Amniotic epithelial cell (primary cell): ENCODE measurements at regions not wholly inside any gene's neighbourhood (a gene's known extent, or its start where the extent isn't known, plus 50 kb on each side); places are given as distances from the start of the nearest gene placed in this dataset.

Experiments
- DNase-seq: peaks from one replicate; pipeline ENCODE4 v3.0.0-alpha.2; 2010; ENCODE audit warnings: low read depth

DNA sequence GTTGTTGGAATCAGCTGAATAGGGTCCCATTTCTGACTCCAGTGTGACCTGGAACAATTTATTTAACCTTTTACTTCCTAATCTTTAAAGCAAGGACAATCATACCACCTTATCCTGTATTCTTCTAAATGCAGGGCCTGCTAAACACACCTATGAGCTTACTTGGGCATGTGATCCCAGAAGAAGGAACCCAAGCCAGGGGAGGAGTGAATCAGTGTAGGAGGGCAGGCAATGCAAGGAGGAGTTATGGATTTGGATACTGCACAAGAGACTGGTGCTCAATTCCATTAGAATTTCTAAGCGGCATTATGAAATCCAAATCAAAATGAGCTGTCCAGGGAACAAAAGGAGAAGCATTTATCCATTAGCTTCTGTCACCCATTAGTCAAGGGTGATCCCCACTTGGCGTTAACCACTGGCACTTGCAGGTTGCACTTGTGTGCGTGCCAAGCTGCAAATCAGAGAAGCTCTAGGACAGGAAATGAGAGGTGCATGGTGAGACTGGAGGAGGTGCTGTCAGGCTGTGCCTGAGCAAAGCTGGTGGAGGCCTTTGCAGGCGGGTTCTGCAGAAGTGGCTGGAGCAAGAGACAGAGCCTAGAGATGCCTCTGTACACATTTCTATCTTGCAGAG lies 297.2 kb upstream of the PLXNA2 start:
- no peak for DNase-seq

- no peak for DNase-seq
Measured at GRCh38 chr1:208542309-208542708, 298.1 kb upstream of the PLXNA2 start.

DNA sequence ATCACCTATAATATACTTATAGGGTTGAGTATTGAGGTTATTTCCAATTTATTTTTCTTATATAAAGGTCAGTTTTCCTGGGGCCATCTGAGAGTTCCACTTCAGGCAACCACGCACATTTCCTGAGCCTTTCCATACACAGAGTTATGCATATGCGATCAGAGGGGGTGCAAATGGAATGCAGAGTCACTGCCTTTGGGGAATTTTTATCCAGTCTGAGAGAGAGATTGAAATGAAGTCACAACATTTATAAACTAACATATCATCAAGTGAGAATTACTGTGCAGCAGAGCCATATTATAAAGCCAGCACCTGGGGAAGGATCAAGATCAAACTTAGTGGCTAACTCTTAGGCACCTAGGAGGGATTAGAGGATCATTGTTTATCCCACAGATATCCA lies 299.9 kb upstream of the PLXNA2 start:
- no peak for DNase-seq

DNA sequence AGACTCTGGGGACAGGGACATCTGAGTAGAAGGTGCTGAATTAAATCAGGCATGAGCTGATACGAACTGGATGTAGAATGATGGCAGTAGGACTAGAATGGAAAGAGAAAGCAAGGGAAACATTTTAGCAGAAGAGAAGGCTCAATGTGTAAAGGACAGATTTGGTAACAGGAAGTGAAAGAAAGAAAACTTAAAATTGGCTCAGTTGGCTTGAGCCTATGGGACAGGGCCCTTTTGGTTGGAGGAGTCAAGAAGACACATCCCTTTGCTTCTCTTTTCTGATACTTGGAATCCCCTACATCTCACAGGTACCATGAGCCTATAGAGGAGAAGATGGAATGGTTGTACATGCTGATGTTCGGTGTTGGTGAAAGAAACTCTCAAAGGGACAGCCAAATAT lies 300.6 kb upstream of the PLXNA2 start:
- no peak for DNase-seq

- no peak for DNase-seq
Measured at GRCh38 chr1:208551024-208551423, 306.8 kb upstream of the PLXNA2 start.

GRCh38 chr1:208551633-208552320 lies 307.6 kb upstream of the PLXNA2 start:
- no peak for DNase-seq

GRCh38 chr1:208552928-208553327 lies 308.7 kb upstream of the PLXNA2 start:
- DNase-seq: no peak

DNA sequence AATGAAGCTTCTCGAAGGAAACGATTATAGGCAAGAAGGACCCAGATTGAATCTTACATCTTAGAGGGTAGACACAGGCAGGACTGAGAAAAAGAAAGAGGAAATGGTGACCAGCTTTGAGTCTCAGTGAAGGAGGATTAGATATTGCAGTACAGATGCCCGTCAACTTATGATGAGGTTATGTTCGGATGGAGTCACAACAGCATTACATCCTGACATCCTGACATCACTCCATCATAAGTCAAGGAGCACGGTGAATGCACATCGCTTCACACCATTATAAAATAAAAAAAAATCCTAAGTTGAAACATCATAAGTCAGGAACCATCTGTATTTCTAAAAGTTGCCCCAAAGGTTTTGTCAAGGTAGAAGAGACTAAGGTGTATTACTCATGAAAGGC lies 312.3 kb upstream of the PLXNA2 start:
- DNase-seq: no peak

DNA sequence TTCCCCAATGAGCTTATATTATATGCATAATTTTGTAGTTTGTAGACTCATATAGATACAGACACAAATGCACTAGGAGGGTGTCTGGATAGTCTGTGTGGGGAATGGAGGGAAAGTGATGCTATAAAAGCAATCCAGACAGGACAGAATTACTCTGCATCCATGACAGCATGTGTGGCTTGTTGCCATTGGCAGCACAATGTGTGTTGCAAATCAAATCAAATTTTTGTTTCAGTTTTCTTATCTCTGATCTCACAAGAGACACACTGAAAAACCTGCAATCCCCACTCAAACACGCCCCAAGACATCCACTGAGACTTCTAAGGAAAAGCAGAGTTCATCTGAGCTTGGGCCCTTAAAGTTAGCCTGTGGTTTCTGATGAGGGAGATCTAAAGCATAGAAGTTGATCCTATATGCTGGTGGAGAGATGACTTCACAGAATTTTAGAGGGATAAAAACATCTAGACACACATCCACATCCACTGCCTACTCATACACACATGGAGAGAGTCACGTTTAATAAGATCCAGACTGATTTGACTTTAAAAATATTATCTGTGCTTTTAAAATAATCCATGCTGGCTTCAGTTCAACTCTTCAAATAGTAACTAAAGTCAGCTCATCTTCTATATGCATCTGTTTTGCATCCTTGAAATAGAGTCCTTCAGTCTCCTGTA lies 313.0 kb upstream of the PLXNA2 start:
- no peak for DNase-seq

DNA sequence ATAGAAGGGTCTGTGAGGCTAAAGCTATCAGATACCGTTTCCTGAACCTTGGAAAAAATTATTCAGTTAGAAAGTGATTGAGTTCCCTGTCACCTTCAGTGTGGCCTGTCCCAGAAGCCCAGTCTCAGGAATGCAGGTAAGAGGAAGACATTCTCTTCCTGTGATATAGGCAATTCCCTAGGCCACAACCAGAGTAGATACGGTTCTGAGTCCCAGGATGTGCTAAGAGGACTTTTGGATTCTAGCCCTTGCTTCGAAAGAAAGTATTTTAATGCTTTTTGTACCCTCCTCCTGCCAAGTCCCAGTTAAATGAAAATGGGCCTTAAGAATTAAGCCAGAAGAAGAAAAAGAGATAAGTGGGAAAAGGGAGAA lies 313.5 kb upstream of the PLXNA2 start:
- no peak for DNase-seq

- DNase-seq: no peak
Measured at GRCh38 chr1:208559597-208560329, 315.6 kb upstream of the PLXNA2 start.

DNA sequence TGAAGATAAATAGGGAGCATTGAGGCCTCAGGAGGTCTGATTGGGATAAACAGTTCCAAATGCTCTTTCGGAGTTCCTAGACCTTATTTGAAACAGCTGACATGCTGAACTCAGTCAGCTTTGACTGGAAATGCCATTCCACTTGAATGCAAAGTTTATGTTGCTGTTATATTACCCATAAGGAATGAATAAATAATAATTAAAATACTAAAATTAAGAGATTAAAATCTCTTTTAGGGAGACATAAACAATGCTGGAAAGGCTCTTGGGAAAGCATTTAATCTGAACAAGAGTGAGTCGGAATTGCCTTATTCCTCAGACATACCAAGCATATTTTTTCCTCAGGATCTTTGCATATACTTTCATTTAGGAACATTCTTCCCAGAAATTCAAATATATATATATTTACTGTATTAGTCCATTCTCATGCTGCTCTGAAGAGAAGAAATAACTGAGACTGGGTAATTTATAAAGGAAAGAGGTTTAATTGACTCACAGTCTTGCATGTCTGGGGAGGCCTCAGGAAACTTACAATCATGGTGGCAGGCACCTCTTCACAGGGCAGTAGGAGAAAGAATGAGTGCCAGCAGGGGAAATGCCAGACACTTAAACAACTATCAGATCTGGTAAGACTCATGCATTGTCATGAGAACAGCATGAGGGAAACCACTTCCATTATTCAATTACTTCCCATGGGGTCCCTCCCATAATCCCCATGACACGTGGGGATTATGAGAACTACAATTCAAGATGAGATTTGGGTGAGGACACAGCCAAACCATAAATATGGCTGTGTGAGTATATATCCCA lies 318.2 kb upstream of the PLXNA2 start:
- no peak for DNase-seq

DNA sequence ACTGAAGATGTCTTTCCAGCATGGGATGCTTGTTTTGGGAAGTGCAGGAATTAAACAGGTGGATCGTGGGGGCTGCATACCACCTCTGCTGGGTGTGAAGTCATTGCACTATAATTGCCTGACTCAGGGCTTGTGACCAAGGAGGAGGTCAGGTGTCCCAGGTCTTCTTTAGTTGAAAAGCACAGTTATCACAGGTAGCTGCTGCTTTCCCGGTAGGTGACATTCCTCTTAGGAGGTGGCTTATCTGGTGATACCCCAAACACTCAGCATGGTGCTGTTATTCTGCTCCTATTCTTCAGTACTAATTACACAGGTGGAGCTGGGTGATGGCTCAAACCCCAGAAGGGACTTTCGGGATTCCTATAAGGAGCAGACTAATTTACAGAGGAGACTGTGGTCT lies 320.3 kb upstream of the PLXNA2 start:
- no peak for DNase-seq

- no peak for DNase-seq
Measured at GRCh38 chr1:208565756-208566440, 321.7 kb upstream of the PLXNA2 start.

DNA sequence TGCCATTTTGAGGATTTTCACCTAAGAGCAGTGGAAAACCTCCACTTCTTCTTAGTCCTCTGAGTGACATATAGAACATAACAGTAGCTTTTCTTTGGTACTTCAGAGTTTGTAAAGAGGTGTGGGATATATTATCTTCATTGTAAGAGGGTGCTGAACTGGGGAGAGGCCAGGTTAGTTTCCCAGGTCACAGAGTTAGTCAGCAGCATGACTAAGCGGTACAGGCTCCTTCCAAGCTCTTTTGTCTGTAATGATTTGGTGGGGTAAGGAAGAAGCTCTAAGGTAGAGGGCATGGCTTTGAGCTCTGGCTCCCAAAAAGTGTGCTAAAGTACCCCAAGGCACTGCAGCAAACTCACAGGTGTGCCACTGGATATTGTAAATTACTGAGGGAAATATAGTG lies 325.0 kb upstream of the PLXNA2 start:
- no peak for DNase-seq

DNA sequence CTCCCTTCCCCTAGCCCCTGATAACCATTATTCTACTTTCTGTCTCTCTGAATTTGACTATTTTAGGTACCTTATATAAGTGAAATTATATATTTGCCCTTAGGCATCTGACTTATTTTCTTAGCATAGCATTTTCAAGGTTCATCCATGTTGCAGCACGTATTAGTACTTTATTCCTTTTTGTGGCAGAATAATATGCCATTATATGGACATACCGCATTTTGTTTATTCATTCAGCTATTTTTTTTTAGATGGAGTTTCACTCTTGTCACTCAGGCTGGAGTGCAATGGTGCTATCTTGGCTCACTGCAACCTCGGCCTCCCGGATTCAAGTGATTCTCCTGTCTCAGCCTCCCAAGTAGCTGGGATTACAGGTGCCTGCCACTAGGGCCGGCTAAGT lies 326.2 kb upstream of the PLXNA2 start:
- DNase-seq: no peak

GRCh38 chr1:208576425-208576824 lies 332.2 kb upstream of the PLXNA2 start:
- no peak for DNase-seq

- DNase-seq: no peak
Measured at GRCh38 chr1:208577381-208577905, 333.3 kb upstream of the PLXNA2 start.

- DNase-seq: no peak
Measured at GRCh38 chr1:208581209-208581608, 337.0 kb upstream of the PLXNA2 start.

- no peak for DNase-seq
Measured at GRCh38 chr1:208581667-208582066, 337.5 kb upstream of the PLXNA2 start.

DNA sequence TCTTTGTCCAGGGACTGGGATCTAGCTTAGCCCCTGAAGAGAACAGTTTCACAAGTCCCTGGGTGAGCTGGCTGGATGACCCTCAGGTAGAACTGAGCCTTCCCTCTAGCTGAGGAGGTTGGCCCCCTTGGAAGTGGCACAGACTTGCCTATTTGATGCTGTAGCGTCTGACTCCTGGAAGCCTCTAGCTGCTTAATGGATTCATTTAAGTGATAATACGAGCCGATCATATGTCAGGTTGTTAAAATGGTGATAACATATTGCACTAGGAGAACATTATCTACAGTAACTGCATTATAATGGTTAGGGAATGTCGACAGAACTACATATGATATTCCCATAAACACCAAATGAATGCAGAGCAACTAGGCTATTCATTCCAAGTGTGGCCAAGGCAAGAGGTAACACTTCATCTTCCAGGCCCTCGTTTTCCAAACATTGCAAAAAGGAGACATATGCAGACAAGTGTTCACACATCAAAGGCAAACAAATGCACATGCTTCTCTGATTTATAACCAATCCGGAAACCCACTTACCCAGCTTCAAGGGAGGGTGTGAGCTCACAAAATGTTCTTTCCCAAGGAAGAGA lies 340.1 kb upstream of the PLXNA2 start:
- DNase-seq: no peak
